ENCODE measurements at regions not wholly inside any gene's neighbourhood (a gene's known extent, or its start where the extent isn't known, plus 50 kb on each side); places are given as distances from the start of the nearest gene placed in this dataset.

- Histone ChIP-seq H3K56ac (replicated peaks; ENCODE audit: insufficient read length, low read depth, low read length) (no peak overlapping the region), H3K4ac (replicated peaks; ENCODE audit: insufficient read length, low read depth, low read length) (no peak overlapping the region), H3K27ac (ENCODE audit: low read depth, low read length) (no peak overlapping the region), H3K9me3 (ENCODE audit: insufficient read depth in 2 of 2, low read depth in 1 of 2, low read length in 1 of 2) (no peaks in the 10 kb centered on the region), H2BK5ac (ENCODE audit: low read depth, low read length) (no peak overlapping the region), H3K18ac (ENCODE audit: extremely low read depth, low read length) (no peak overlapping the region), H3K4me2 (ENCODE audit: insufficient read depth in 1 of 2, low read depth in 2 of 2, low read length in 2 of 2) (no peak overlapping the region), H4K5ac (ENCODE audit: insufficient read length, low read depth, low read length) (no peak overlapping the region), H4K91ac (replicated peaks; ENCODE audit: insufficient read length, low read length) (no peak overlapping the region), H2BK15ac (ENCODE audit: low read length) (no peak overlapping the region), H3K27me3 (replicated peaks in 1 of 4; ENCODE audit: control insufficient read depth in 3 of 4, extremely low read depth in 1 of 4, insufficient read depth in 3 of 4, low read length in 3 of 4) (no peaks in the 10 kb centered on the region; a peak in 1 of 7 replicates), H2AK5ac (ENCODE audit: low read depth, low read length) (no peak overlapping the region), H3K23me2 (ENCODE audit: low read depth, low read length) (no peaks in the 10 kb centered on the region), H3K14ac (ENCODE audit: insufficient read length) (no peak overlapping the region), H3K4me1 (replicated peaks in 1 of 4; ENCODE audit: control insufficient read depth in 3 of 4, insufficient read depth in 4 of 4, low read length in 3 of 4) (no peaks in the 10 kb centered on the region), H3K79me2 (ENCODE audit: control insufficient read depth in 1 of 2, insufficient read depth in 2 of 2, low read length in 2 of 2) (no peaks in the 10 kb centered on the region), H4K20me1 (replicated peaks in 1 of 2; ENCODE audit: control insufficient read depth in 1 of 2, insufficient read depth in 2 of 2, low read length in 2 of 2) (no peaks in the 10 kb centered on the region), H2BK20ac (ENCODE audit: low read length) (no peak overlapping the region), H3K23ac (ENCODE audit: insufficient read length) (no peak overlapping the region), H3K4me3 (ENCODE audit: extremely low read depth in 1 of 4, insufficient read depth in 2 of 4, low read depth in 3 of 4, low read length in 4 of 4) (no peak overlapping the region), H3K79me1 (ENCODE audit: low read depth, low read length) (no peaks in the 10 kb centered on the region), H2AFZ (ENCODE audit: low read length) (no peak overlapping the region), H2BK120ac (replicated peaks; ENCODE audit: low read depth, low read length) (no peak overlapping the region), H4K8ac (ENCODE audit: extremely low read depth, insufficient read depth, low read length) (no peak overlapping the region), H3K36me3 (ENCODE audit: control insufficient read depth in 2 of 4, insufficient read depth in 4 of 4, low read length in 3 of 4) (no peaks in the 10 kb centered on the region), H3K9ac (replicated peaks in 1 of 4; ENCODE audit: extremely low read depth in 1 of 4, low read depth in 3 of 4, low read length in 3 of 4) (no peak overlapping the region), H2BK12ac (ENCODE audit: low read depth, low read length) (no peak overlapping the region)
- ChIA-PET CTCF (ENCODE audit: partially characterized antibody) (interaction anchor here (1.0 to 1.2 kb wide), 2 partner anchors 10 to 208 kb away, joined by 3 read pairs; no protein-coding TSS in a partner anchor), POLR2A (ENCODE audit: partially characterized antibody) (interaction anchor here (1.0 kb wide), 1 partner anchor 8 kb away, joined by 3 read pairs; no protein-coding TSS in a partner anchor)
- no peak for TF ChIP-seq CEBPB (IDR thresholded peaks at IDR 0.05; ENCODE audit: low read depth, low read length)
- no peak for TF ChIP-seq BRCA1 (IDR thresholded peaks at IDR 0.05; ENCODE audit: low read depth, low read length)
- TF ChIP-seq EP300 (IDR thresholded peaks at IDR 0.05; ENCODE audit: borderline replicate concordance in 1 of 2, low read depth in 2 of 2, low read length in 2 of 2) = no peak
- TF ChIP-seq ASH2L (IDR thresholded peaks at IDR 0.05; ENCODE audit: low read length) = no peak
- TF ChIP-seq MAFK (IDR thresholded peaks at IDR 0.05; ENCODE audit: low read depth, low read length) = no peak
- no peak for TF ChIP-seq RFX5 (IDR thresholded peaks at IDR 0.05; ENCODE audit: borderline replicate concordance, low read depth, low read length)
- no peak for TF ChIP-seq KDM4A (IDR thresholded peaks at IDR 0.05; ENCODE audit: low read depth, low read length, severe bottlenecking)
- TF ChIP-seq POU5F1 (IDR thresholded peaks at IDR 0.05; ENCODE audit: low read depth, low read length) = no peak
- TF ChIP-seq, protein P1, sequence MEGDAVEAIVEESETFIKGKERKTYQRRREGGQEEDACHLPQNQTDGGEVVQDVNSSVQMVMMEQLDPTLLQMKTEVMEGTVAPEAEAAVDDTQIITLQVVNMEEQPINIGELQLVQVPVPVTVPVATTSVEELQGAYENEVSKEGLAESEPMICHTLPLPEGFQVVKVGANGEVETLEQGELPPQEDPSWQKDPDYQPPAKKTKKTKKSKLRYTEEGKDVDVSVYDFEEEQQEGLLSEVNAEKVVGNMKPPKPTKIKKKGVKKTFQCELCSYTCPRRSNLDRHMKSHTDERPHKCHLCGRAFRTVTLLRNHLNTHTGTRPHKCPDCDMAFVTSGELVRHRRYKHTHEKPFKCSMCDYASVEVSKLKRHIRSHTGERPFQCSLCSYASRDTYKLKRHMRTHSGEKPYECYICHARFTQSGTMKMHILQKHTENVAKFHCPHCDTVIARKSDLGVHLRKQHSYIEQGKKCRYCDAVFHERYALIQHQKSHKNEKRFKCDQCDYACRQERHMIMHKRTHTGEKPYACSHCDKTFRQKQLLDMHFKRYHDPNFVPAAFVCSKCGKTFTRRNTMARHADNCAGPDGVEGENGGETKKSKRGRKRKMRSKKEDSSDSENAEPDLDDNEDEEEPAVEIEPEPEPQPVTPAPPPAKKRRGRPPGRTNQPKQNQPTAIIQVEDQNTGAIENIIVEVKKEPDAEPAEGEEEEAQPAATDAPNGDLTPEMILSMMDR (IDR thresholded peaks at IDR 0.05; ENCODE audit: control extremely low read depth in 1 of 3, insufficient read depth in 1 of 3, low read depth in 1 of 3, low read length in 3 of 3) = no peak
- TF ChIP-seq ZNF274 (IDR thresholded peaks at IDR 0.05; ENCODE audit: borderline replicate concordance, extremely low read depth, low read length) = no peak
- no peak for TF ChIP-seq NANOG (IDR thresholded peaks at IDR 0.05; ENCODE audit: insufficient read depth, low read depth, low read length, poor library complexity, severe bottlenecking)
- WGBS, 2 experiments (ENCODE audit: extremely low coverage in 1 of 2, insufficient coverage in 1 of 2, insufficient read length in 1 of 2, insufficient replicate concordance in 2 of 2, low coverage in 1 of 2, low lambda C conversion rate in 2 of 2, missing lambda C conversion rate in 1 of 2) = 46% methylated on average over 1 of the region's 1 CpG; no CpG with 5 or more reads in 1 of the 2 experiments
- DNase-seq (ENCODE audit: low read depth in 1 of 2, low spot score in 2 of 2) (no peak), FAIRE-seq (no peak)
Measured at GRCh38 chr5:171637811-171638210, 147.8 kb upstream of the SMIM23 start.

Measured in H1 (cell line).